Right lobe of liver (tissue), 6 donors: ENCODE measurements at regions not wholly inside any gene's neighbourhood (a gene's known extent, or its start where the extent isn't known, plus 50 kb on each side); places are given as distances from the start of the nearest gene placed in this dataset.

Experiments used
- ATAC-seq, 4 donors: fragments of 200-7000 bp; cut with Tn5 transposase; one replicate each; pipeline ENCODE4 v1.9.1; 2020; ENCODE audit warnings: mild to moderate bottlenecking in 4 of 4, moderate library complexity in 4 of 4
- DNase-seq, 3 donors: peaks; one replicate each; pipeline ENCODE4 v3.0.0-alpha.2; 2020
- H3K27ac ChIP-seq, 3 donors: fragments of 200-600 bp; one replicate each; pipeline ENCODE4 v1.8.0; 2022
- H3K27me3 ChIP-seq, 2 donors: fragments of 200-600 bp; one replicate each; pipeline ENCODE4 v1.8.0; 2022
- H3K36me3 ChIP-seq, 4 donors: fragments of 200-600 bp; sonication (generic) in 1 of 4; one replicate each; pipeline versions ENCODE4 v1.5.1 to v1.8.0; 2017 to 2022; ENCODE audit warnings: control low read depth in 1 of 4
- H3K4me1 ChIP-seq, 4 donors: fragments of 200-600 bp; sonication (generic) in 1 of 4; one replicate each; pipeline versions ENCODE4 v1.5.1 to v1.8.0; 2017 to 2022; ENCODE audit warnings: control low read depth in 1 of 4
- H3K4me3 ChIP-seq, 3 donors: fragments of 200-600 bp; one replicate each; pipeline ENCODE4 v1.8.0; 2022
- H3K9me3 ChIP-seq, 4 donors: fragments of 200-600 bp; sonication (generic) in 1 of 4; one replicate each; pipeline versions ENCODE4 v1.5.1 to v1.8.0; 2017 to 2022; ENCODE audit warnings: control low read depth in 1 of 4
- CTCF ChIP-seq, 4 donors: fragments of 200-600 bp in 3 of 4; fragments of 450-650 bp in 1 of 4; IDR thresholded peaks; one replicate each; pipeline versions ENCODE4 v1.5.1 to v1.8.0; 2016 to 2022; ENCODE audit warnings: antibody characterized with exemption in 4 of 4, mild to moderate bottlenecking in 2 of 4
- POLR2A ChIP-seq: fragments of 450-650 bp; IDR thresholded peaks from one replicate; pipeline ENCODE4 v1.6.1; 2017; ENCODE audit warnings: antibody characterized with exemption, mild to moderate bottlenecking
- WGBS: methylation state at CpG from one replicate; pipeline ENCODE4 v1.1.6; 2018; ENCODE audit warnings: low coverage, low lambda C conversion rate; ENCODE audit not compliant: insufficient coverage; ENCODE audit errors: missing lambda C conversion rate; 5-methylcytosine and 5-hydroxymethylcytosine counted together
- intact Hi-C, 2 donors: fragments of 100-400 bp; cut with DNase I; formaldehyde crosslinking; loops; one replicate each; pipeline versions ENCODE4 v1.11.2 to v1.14.1; 2022
- donor health status: DM: no; HTN: yes; CAD: no.
- donor health status: DM: no; HTN: no; CAD: no.
- donor health status: DM: no; HTN: no; CAD: no.
- donor health status: DM: no; HTN: yes; CAD: no.
- donor health status: DM: no; HTN: yes; CAD: no.

- H3K36me3 ChIP-seq: no peaks in the 10 kb centered on the region
- H3K27ac ChIP-seq: no peak overlapping the region
- H3K9me3 ChIP-seq: no peaks in the 10 kb centered on the region
- DNase-seq (no peak), ATAC-seq (peak in 1 of 4 donors; percentile 49)
- H3K27me3 ChIP-seq: no peaks in the 10 kb centered on the region
- H3K4me3 ChIP-seq: no peak overlapping the region
- intact Hi-C loops: no loop called here
- H3K4me1 ChIP-seq: peaks cover 0 to 10% (median 0%) of the 10 kb centered on the region in 4 donors
- 50% methylated on average over 5 of the region's 5 CpGs for WGBS
- TF ChIP-seq POLR2A (no peak), CTCF (IDR thresholded peaks at IDR 0.05) (no peak)
Observed at GRCh38 chr1:90507173-90507572, 209.9 kb downstream of the BARHL2 start.

GRCh38 chr1:90505806-90506205, 211.3 kb downstream of the BARHL2 start:
- no peaks in the 10 kb centered on the region for H3K9me3 ChIP-seq
- no peak overlapping the region for H3K27ac ChIP-seq
- 89% methylated on average over 2 of the region's 2 CpGs for WGBS
- H3K36me3 ChIP-seq: no peaks in the 10 kb centered on the region
- no peaks in the 10 kb centered on the region for H3K27me3 ChIP-seq
- ATAC-seq (no peak), DNase-seq (no peak)
- no peak for TF ChIP-seq CTCF (IDR thresholded peaks at IDR 0.05)
- intact Hi-C loops: no loop called here
- no peak overlapping the region for H3K4me3 ChIP-seq
- H3K4me1 ChIP-seq: peaks cover 0 to 10% (median 0%) of the 10 kb centered on the region in 4 donors

- intact Hi-C loops: no loop called here
- Histone ChIP-seq H3K9me3 (no peaks in the 10 kb centered on the region), H3K4me3 (no peak overlapping the region), H3K36me3 (no peaks in the 10 kb centered on the region), H3K27me3 (no peaks in the 10 kb centered on the region), H3K4me1 (peaks cover 0 to 7% (median 0%) of the 10 kb centered on the region in 4 donors), H3K27ac (no peak overlapping the region)
- TF ChIP-seq POLR2A: no peak
- TF ChIP-seq CTCF (IDR thresholded peaks at IDR 0.05): no peak
- ATAC-seq (no peak), DNase-seq (no peak)
- WGBS: 58% methylated on average over 1 of the region's 1 CpG
Observed at GRCh38 chr1:90504509-90504908, 212.6 kb downstream of the BARHL2 start.

- no peaks in the 10 kb centered on the region for H3K9me3 ChIP-seq
- TF ChIP-seq CTCF (IDR thresholded peaks at IDR 0.05) (no peak), POLR2A (no peak)
- intact Hi-C loops: no loop called here
- H3K4me3 ChIP-seq: no peak overlapping the region
- 75% methylated on average over 1 of the region's 1 CpG for WGBS
- H3K36me3 ChIP-seq: no peaks in the 10 kb centered on the region
- no peaks in the 10 kb centered on the region for H3K4me1 ChIP-seq
- ATAC-seq: no peak
- no peak overlapping the region for H3K27ac ChIP-seq
- no peaks in the 10 kb centered on the region for H3K27me3 ChIP-seq
- no peak for DNase-seq
Observed at GRCh38 chr1:90502696-90503095, 214.4 kb downstream of the BARHL2 start.

- ATAC-seq (no peak), DNase-seq (no peak)
- Histone ChIP-seq H3K9me3 (no peaks in the 10 kb centered on the region), H3K4me3 (no peak overlapping the region), H3K27me3 (no peaks in the 10 kb centered on the region), H3K36me3 (no peaks in the 10 kb centered on the region), H3K4me1 (no peaks in the 10 kb centered on the region), H3K27ac (no peak overlapping the region)
- no peak for TF ChIP-seq CTCF (IDR thresholded peaks at IDR 0.05)
- no peak for TF ChIP-seq POLR2A
- intact Hi-C loops: no loop called here
- WGBS: 63% methylated on average over 5 of the region's 7 CpGs
Observed at GRCh38 chr1:90502194-90502593, 214.9 kb downstream of the BARHL2 start.
